Astrocyte (in vitro differentiated cells and primary cell): ENCODE measurements at regions not wholly inside any gene's neighbourhood (a gene's known extent, or its start where the extent isn't known, plus 50 kb on each side); places are given as distances from the start of the nearest gene placed in this dataset.

Experiments
- DNase-seq: peaks from one replicate; pipeline ENCODE4 v3.0.0-alpha.2; 2010; ENCODE audit warnings: low read depth
- FAIRE-seq: peaks from 2 replicates; lab custom pipeline; 2011; peaks lifted over from hg19 to GRCh38; lab: Jason Lieb, UNC
- H2AFZ ChIP-seq: 2 replicates; pipeline ENCODE4 v1.6.0; 2012; ENCODE audit warnings: low read depth, low read length, inconsistent platforms
- H3K27ac ChIP-seq: 2 replicates; pipeline ENCODE4 v1.5.1; 2011; ENCODE audit warnings: low read depth, low read length, inconsistent platforms
- H3K27me3 ChIP-seq: 2 replicates; pipeline ENCODE4 v1.6.0; 2011; ENCODE audit warnings: low read length, inconsistent platforms; ENCODE audit not compliant: insufficient read depth
- H3K36me3 ChIP-seq: 2 replicates; pipeline ENCODE4 v1.5.1; 2011; ENCODE audit warnings: low read length, inconsistent platforms; ENCODE audit not compliant: insufficient read depth
- H3K4me1 ChIP-seq: 2 replicates; pipeline ENCODE4 v1.5.1; 2011; ENCODE audit warnings: low read length, inconsistent platforms; ENCODE audit not compliant: insufficient read depth
- H3K4me2 ChIP-seq: 2 replicates; pipeline ENCODE4 v1.6.0; 2012; ENCODE audit warnings: low read length, inconsistent platforms
- H3K4me3 ChIP-seq: 2 replicates; pipeline ENCODE4 v1.5.1; 2011; ENCODE audit warnings: low read depth, mild to moderate bottlenecking, low read length, inconsistent platforms; ENCODE audit not compliant: insufficient read depth
- H3K79me2 ChIP-seq: 2 replicates; pipeline ENCODE4 v1.6.0; 2012; ENCODE audit warnings: mild to moderate bottlenecking, low read length, inconsistent platforms; ENCODE audit not compliant: insufficient read depth
- H3K9ac ChIP-seq: 2 replicates; pipeline ENCODE4 v1.6.0; 2012; ENCODE audit warnings: mild to moderate bottlenecking, low read length, inconsistent platforms
- H3K9me3 ChIP-seq: 2 replicates; pipeline ENCODE4 v1.5.1; 2012; ENCODE audit warnings: low read depth, mild to moderate bottlenecking, low read length, inconsistent platforms; ENCODE audit not compliant: insufficient read depth
- H4K20me1 ChIP-seq: 2 replicates; pipeline ENCODE4 v1.6.0; 2012; ENCODE audit warnings: low read length, inconsistent platforms; ENCODE audit not compliant: insufficient read depth
- H3K27ac Mint-ChIP-seq: one replicate; pipeline ENCODE4 v1.8.0; 2021; ENCODE audit warnings: mild to moderate bottlenecking, mixed read lengths; ENCODE audit not compliant: unreplicated experiment
- H3K27me3 Mint-ChIP-seq: one replicate; pipeline ENCODE4 v1.8.0; 2021; ENCODE audit warnings: low read depth, mixed read lengths; ENCODE audit not compliant: unreplicated experiment
- H3K36me3 Mint-ChIP-seq: one replicate; pipeline ENCODE4 v1.8.0; 2021; ENCODE audit warnings: low read depth, mixed read lengths; ENCODE audit not compliant: unreplicated experiment
- H3K4me1 Mint-ChIP-seq: one replicate; pipeline ENCODE4 v1.8.0; 2021; ENCODE audit warnings: low read depth, mixed read lengths; ENCODE audit not compliant: unreplicated experiment
- H3K4me3 Mint-ChIP-seq: one replicate; pipeline ENCODE4 v1.8.0; 2021; ENCODE audit warnings: mild to moderate bottlenecking, moderate library complexity, mixed read lengths; ENCODE audit not compliant: unreplicated experiment
- H3K9me3 Mint-ChIP-seq: one replicate; pipeline ENCODE4 v1.8.0; 2021; ENCODE audit warnings: mild to moderate bottlenecking, mixed read lengths; ENCODE audit not compliant: unreplicated experiment
- CTCF ChIP-seq: IDR thresholded peaks from 2 replicates; pipeline ENCODE4 v1.5.1; 2011; ENCODE audit warnings: low read depth, mild to moderate bottlenecking, inconsistent platforms, low read length, moderate library complexity; ENCODE audit not compliant: insufficient read depth
- EZH2 ChIP-seq: IDR thresholded peaks from 2 replicates; pipeline ENCODE4 v1.6.1; 2012; ENCODE audit warnings: mild to moderate bottlenecking, low read length, inconsistent platforms; ENCODE audit not compliant: insufficient read depth

GRCh38 chr5:125181955-125182354 lies 435.5 kb upstream of the ZNF608 start:
- Mint-ChIP-seq H3K4me3 (no peak overlapping the region), H3K27me3 (no peaks in the 10 kb centered on the region), H3K4me1 (peaks cover 6% of the 10 kb centered on the region), H3K27ac (no peak overlapping the region), H3K36me3 (peaks cover 1% of the 10 kb centered on the region), H3K9me3 (no peaks in the 10 kb centered on the region)
- Histone ChIP-seq H3K4me3 (no peak overlapping the region), H3K27me3 (no peaks in the 10 kb centered on the region), H4K20me1 (no peaks in the 10 kb centered on the region), H2AFZ (no peak overlapping the region), H3K4me2 (no peak overlapping the region), H3K27ac (no peak overlapping the region), H3K79me2 (no peaks in the 10 kb centered on the region), H3K36me3 (no peaks in the 10 kb centered on the region), H3K9ac (no peak overlapping the region), H3K4me1 (no peaks in the 10 kb centered on the region), H3K9me3 (no peaks in the 10 kb centered on the region)
- TF ChIP-seq CTCF (no peak), EZH2 (no peak)
- FAIRE-seq = no peak
- DNase-seq = no peak

- H3K36me3 ChIP-seq = no peaks in the 10 kb centered on the region
- no peaks in the 10 kb centered on the region for H3K79me2 ChIP-seq
- H3K27me3 Mint-ChIP-seq = no peaks in the 10 kb centered on the region
- DNase-seq = no peak
- H3K4me1 Mint-ChIP-seq = peaks cover 9% of the 10 kb centered on the region
- TF ChIP-seq EZH2 (no peak), CTCF (no peak)
- H3K9me3 ChIP-seq = no peaks in the 10 kb centered on the region
- H3K27me3 ChIP-seq = no peaks in the 10 kb centered on the region
- no peaks in the 10 kb centered on the region for H3K9me3 Mint-ChIP-seq
- H3K27ac ChIP-seq = no peak overlapping the region
- no peak for FAIRE-seq
- H3K4me1 ChIP-seq = no peaks in the 10 kb centered on the region
- no peak overlapping the region for H3K4me2 ChIP-seq
- H4K20me1 ChIP-seq = no peaks in the 10 kb centered on the region
- no peak overlapping the region for H2AFZ ChIP-seq
- peaks cover 1% of the 10 kb centered on the region for H3K36me3 Mint-ChIP-seq
- H3K4me3 ChIP-seq = no peak overlapping the region
- H3K9ac ChIP-seq = no peak overlapping the region
- H3K27ac Mint-ChIP-seq = no peak overlapping the region
- no peak overlapping the region for H3K4me3 Mint-ChIP-seq
Measured at GRCh38 chr5:125185740-125186139, 439.3 kb upstream of the ZNF608 start.

- Mint-ChIP-seq H3K36me3 (peaks cover 1% of the 10 kb centered on the region), H3K4me1 (peaks cover 12% of the 10 kb centered on the region), H3K4me3 (no peak overlapping the region), H3K9me3 (no peaks in the 10 kb centered on the region), H3K27me3 (no peaks in the 10 kb centered on the region), H3K27ac (no peak overlapping the region)
- DNase-seq = no peak
- FAIRE-seq = no peak
- H3K9me3 ChIP-seq = no peaks in the 10 kb centered on the region
- no peaks in the 10 kb centered on the region for H3K27me3 ChIP-seq
- TF ChIP-seq EZH2 (no peak), CTCF (no peak)
- no peak overlapping the region for H2AFZ ChIP-seq
- H3K36me3 ChIP-seq = no peaks in the 10 kb centered on the region
- H3K79me2 ChIP-seq = no peaks in the 10 kb centered on the region
- no peak overlapping the region for H3K9ac ChIP-seq
- H3K27ac ChIP-seq = no peak overlapping the region
- no peak overlapping the region for H3K4me3 ChIP-seq
- H4K20me1 ChIP-seq = no peaks in the 10 kb centered on the region
- no peak overlapping the region for H3K4me2 ChIP-seq
- H3K4me1 ChIP-seq = no peaks in the 10 kb centered on the region
Measured at GRCh38 chr5:125186911-125187375, 440.5 kb upstream of the ZNF608 start.
